ENCODE measurements at regions not wholly inside any gene's neighbourhood (a gene's known extent, or its start where the extent isn't known, plus 50 kb on each side); places are given as distances from the start of the nearest gene placed in this dataset.

GRCh38 chr9:1698991-1699390, 316.2 kb upstream of the SMARCA2 start:
- Histone ChIP-seq H3K9ac (ENCODE audit: low read depth, low read length) (no peak overlapping the region), H3K27me3 (ENCODE audit: insufficient read depth, low read length, poor library complexity) (no peaks in the 10 kb centered on the region), H3K4me1 (ENCODE audit: insufficient read depth, low read length) (no peaks in the 10 kb centered on the region), H3K27ac (ENCODE audit: low read length) (no peak overlapping the region), H4K20me1 (ENCODE audit: insufficient read depth, low read length) (no peaks in the 10 kb centered on the region), H3K4me2 (ENCODE audit: insufficient read depth, low read length) (no peak overlapping the region), H3K9me3 (ENCODE audit: insufficient read depth, low read length, severe bottlenecking) (no peaks in the 10 kb centered on the region), H2AFZ (ENCODE audit: low read depth, low read length) (no peak overlapping the region), H3K79me2 (ENCODE audit: insufficient read depth, low read length) (no peaks in the 10 kb centered on the region), H3K4me3 (ENCODE audit: low read depth in 1 of 2, low read length in 2 of 2) (no peak overlapping the region), H3K36me3 (ENCODE audit: insufficient read depth, low read length) (no peaks in the 10 kb centered on the region)
- DNase-seq (no peak), ATAC-seq (ENCODE audit: insufficient read depth, low read depth) (no peak)
- no peak for TF ChIP-seq EZH2 (IDR thresholded peaks at IDR 0.05; ENCODE audit: borderline replicate concordance, low read depth, low read length, severe bottlenecking)
- TF ChIP-seq CTCF (IDR thresholded peaks at IDR 0.05; ENCODE audit: borderline replicate concordance, extremely low read depth, low read length, poor library complexity, severe bottlenecking), result no peak

GRCh38 chr9:1701113-1701512, 314.0 kb upstream of the SMARCA2 start:
- Histone ChIP-seq H3K79me2 (ENCODE audit: insufficient read depth, low read length) (no peaks in the 10 kb centered on the region), H3K4me2 (ENCODE audit: insufficient read depth, low read length) (no peak overlapping the region), H3K4me3 (ENCODE audit: low read depth in 1 of 2, low read length in 2 of 2) (no peak overlapping the region), H3K27me3 (ENCODE audit: insufficient read depth, low read length, poor library complexity) (no peaks in the 10 kb centered on the region), H3K9me3 (ENCODE audit: insufficient read depth, low read length, severe bottlenecking) (no peaks in the 10 kb centered on the region), H3K4me1 (ENCODE audit: insufficient read depth, low read length) (no peaks in the 10 kb centered on the region), H3K27ac (ENCODE audit: low read length) (no peak overlapping the region), H3K36me3 (ENCODE audit: insufficient read depth, low read length) (no peaks in the 10 kb centered on the region), H3K9ac (ENCODE audit: low read depth, low read length) (no peak overlapping the region), H2AFZ (ENCODE audit: low read depth, low read length) (no peak overlapping the region), H4K20me1 (ENCODE audit: insufficient read depth, low read length) (no peaks in the 10 kb centered on the region)
- TF ChIP-seq EZH2 (IDR thresholded peaks at IDR 0.05; ENCODE audit: borderline replicate concordance, low read depth, low read length, severe bottlenecking) (no peak), CTCF (IDR thresholded peaks at IDR 0.05; ENCODE audit: borderline replicate concordance, extremely low read depth, low read length, poor library complexity, severe bottlenecking) (no peak)
- no peak for ATAC-seq (ENCODE audit: insufficient read depth, low read depth)
- no peak for DNase-seq

- no peaks in the 10 kb centered on the region for H3K27me3 ChIP-seq (ENCODE audit: insufficient read depth, low read length, poor library complexity)
- DNase-seq (no peak), ATAC-seq (ENCODE audit: insufficient read depth, low read depth) (no peak)
- H3K79me2 ChIP-seq (ENCODE audit: insufficient read depth, low read length), result no peaks in the 10 kb centered on the region
- H3K9me3 ChIP-seq (ENCODE audit: insufficient read depth, low read length, severe bottlenecking), result no peaks in the 10 kb centered on the region
- no peak overlapping the region for H3K9ac ChIP-seq (ENCODE audit: low read depth, low read length)
- no peak overlapping the region for H2AFZ ChIP-seq (ENCODE audit: low read depth, low read length)
- H3K36me3 ChIP-seq (ENCODE audit: insufficient read depth, low read length), result no peaks in the 10 kb centered on the region
- H3K27ac ChIP-seq (ENCODE audit: low read length), result no peak overlapping the region
- H3K4me3 ChIP-seq (ENCODE audit: low read depth in 1 of 2, low read length in 2 of 2), result no peak overlapping the region
- H4K20me1 ChIP-seq (ENCODE audit: insufficient read depth, low read length), result no peaks in the 10 kb centered on the region
- no peaks in the 10 kb centered on the region for H3K4me1 ChIP-seq (ENCODE audit: insufficient read depth, low read length)
- no peak overlapping the region for H3K4me2 ChIP-seq (ENCODE audit: insufficient read depth, low read length)
- TF ChIP-seq EZH2 (IDR thresholded peaks at IDR 0.05; ENCODE audit: borderline replicate concordance, low read depth, low read length, severe bottlenecking) (no peak), CTCF (IDR thresholded peaks at IDR 0.05; ENCODE audit: borderline replicate concordance, extremely low read depth, low read length, poor library complexity, severe bottlenecking) (no peak)
Observed at GRCh38 chr9:1702701-1703100, 312.4 kb upstream of the SMARCA2 start.

- Histone ChIP-seq H3K79me2 (ENCODE audit: insufficient read depth, low read length) (no peaks in the 10 kb centered on the region), H3K27ac (ENCODE audit: low read length) (no peak overlapping the region), H3K4me3 (ENCODE audit: low read depth in 1 of 2, low read length in 2 of 2) (no peak overlapping the region), H2AFZ (ENCODE audit: low read depth, low read length) (no peak overlapping the region), H3K9me3 (ENCODE audit: insufficient read depth, low read length, severe bottlenecking) (no peaks in the 10 kb centered on the region), H3K36me3 (ENCODE audit: insufficient read depth, low read length) (no peaks in the 10 kb centered on the region), H4K20me1 (ENCODE audit: insufficient read depth, low read length) (no peaks in the 10 kb centered on the region), H3K27me3 (ENCODE audit: insufficient read depth, low read length, poor library complexity) (no peaks in the 10 kb centered on the region), H3K9ac (ENCODE audit: low read depth, low read length) (no peak overlapping the region), H3K4me1 (ENCODE audit: insufficient read depth, low read length) (no peaks in the 10 kb centered on the region), H3K4me2 (ENCODE audit: insufficient read depth, low read length) (no peak overlapping the region)
- no peak for TF ChIP-seq EZH2 (IDR thresholded peaks at IDR 0.05; ENCODE audit: borderline replicate concordance, low read depth, low read length, severe bottlenecking)
- TF ChIP-seq CTCF (IDR thresholded peaks at IDR 0.05; ENCODE audit: borderline replicate concordance, extremely low read depth, low read length, poor library complexity, severe bottlenecking), result no peak
- DNase-seq, result no peak
- no peak for ATAC-seq (ENCODE audit: insufficient read depth, low read depth)
Observed at GRCh38 chr9:1707291-1707690, 307.9 kb upstream of the SMARCA2 start.

Data from DND-41 (cell line).